ENCODE measurements at regions not wholly inside any gene's neighbourhood (a gene's known extent, or its start where the extent isn't known, plus 50 kb on each side); places are given as distances from the start of the nearest gene placed in this dataset.
"Not testable (repeated sequence)": the region's sequence is repeated elsewhere in the genome, so short reads cannot be mapped to it uniquely, and the experiment has no call there.

- DNase-seq: no peak
Measured at GRCh38 chr17:71516149-71516548, 604.7 kb upstream of the SOX9 start.

GRCh38 chr17:71519285-71519684, 601.5 kb upstream of the SOX9 start:
- DNase-seq: no peak

- DNase-seq: no peak
Measured at GRCh38 chr17:71521724-71522123, 599.1 kb upstream of the SOX9 start.

- no peak for DNase-seq
Measured at GRCh38 chr17:71522383-71522782, 598.4 kb upstream of the SOX9 start.

GRCh38 chr17:71527311-71527710, 593.5 kb upstream of the SOX9 start:
- DNase-seq: no peak

- no peak for DNase-seq
Measured at GRCh38 chr17:71528210-71528609, 592.6 kb upstream of the SOX9 start.

- DNase-seq: no peak
Measured at GRCh38 chr17:71530248-71530647, 590.6 kb upstream of the SOX9 start.

GRCh38 chr17:71535321-71535720, 585.5 kb upstream of the SOX9 start:
- DNase-seq: no peak

- DNase-seq: no peak
Measured at GRCh38 chr17:71546419-71546818, 574.4 kb upstream of the SOX9 start.

GRCh38 chr17:71547904-71548303, 572.9 kb upstream of the SOX9 start:
- no peak for DNase-seq

GRCh38 chr17:71548540-71549190, 572.2 kb upstream of the SOX9 start:
- DNase-seq: no peak

- no peak for DNase-seq
Measured at GRCh38 chr17:71550675-71551074, 570.1 kb upstream of the SOX9 start.

- no peak for DNase-seq
Measured at GRCh38 chr17:71553381-71553780, 567.4 kb upstream of the SOX9 start.

- no peak for DNase-seq
Measured at GRCh38 chr17:71558901-71559300, 561.9 kb upstream of the SOX9 start.

GRCh38 chr17:71572343-71572742, 548.5 kb upstream of the SOX9 start:
- no peak for DNase-seq

GRCh38 chr17:71578446-71578845, 542.4 kb upstream of the SOX9 start:
- DNase-seq: no peak

GRCh38 chr17:71580220-71580619, 540.6 kb upstream of the SOX9 start:
- DNase-seq: no peak

- no peak for DNase-seq
Measured at GRCh38 chr17:71585540-71585939, 535.3 kb upstream of the SOX9 start.

- no peak for DNase-seq
Measured at GRCh38 chr17:71592431-71592830, 528.4 kb upstream of the SOX9 start.

- no peak for DNase-seq
Measured at GRCh38 chr17:71593078-71593477, 527.7 kb upstream of the SOX9 start.

GRCh38 chr17:71599583-71599982, 521.2 kb upstream of the SOX9 start:
- DNase-seq: not testable (repeated sequence)

- no peak for DNase-seq
Measured at GRCh38 chr17:71600137-71600789, 520.6 kb upstream of the SOX9 start.

- DNase-seq: no peak
Measured at GRCh38 chr17:71601894-71602504, 518.8 kb upstream of the SOX9 start.

GRCh38 chr17:71613996-71614395, 506.8 kb upstream of the SOX9 start:
- no peak for DNase-seq

- no peak for DNase-seq
Measured at GRCh38 chr17:71615820-71616219, 505.0 kb upstream of the SOX9 start.

Data from hematopoietic multipotent progenitor cell treated with erythropoietin and hydrocortisone succinate and interleukin-3 and kit ligand, for 6 days (in vitro differentiated cells).